Ovary (tissue), 3 donors: ENCODE measurements at regions not wholly inside any gene's neighbourhood (a gene's known extent, or its start where the extent isn't known, plus 50 kb on each side); places are given as distances from the start of the nearest gene placed in this dataset.

ENCODE experiments used
- CTCF ChIP-seq, 3 donors: fragments of 450-650 bp in 2 of 3; fragments of 200-600 bp in 1 of 3; IDR thresholded peaks; one replicate each; pipeline versions ENCODE4 v1.5.1 to v1.8.0; 2016 to 2022; ENCODE audit warnings: antibody characterized with exemption in 3 of 3, mild to moderate bottlenecking in 1 of 3
- EP300 ChIP-seq: sonication (generic); formaldehyde crosslinking; IDR thresholded peaks from one replicate; pipeline ENCODE4 v1.6.1; 2017; ENCODE audit warnings: antibody characterized with exemption
- POLR2A ChIP-seq: fragments of 450-650 bp; IDR thresholded peaks from one replicate; pipeline ENCODE4 v1.6.1; 2017; ENCODE audit warnings: antibody characterized with exemption, mild to moderate bottlenecking, moderate library complexity
- donor health status: DM: no; HTN: no; CAD: no.

GRCh38 chr5:23721336-23721735, 213.9 kb downstream of the PRDM9 start:
- TF ChIP-seq EP300 (no peak), CTCF (IDR thresholded peaks at IDR 0.05) (no peak), POLR2A (no peak)
